Vagina (tissue), 2 donors: ENCODE measurements at regions not wholly inside any gene's neighbourhood (a gene's known extent, or its start where the extent isn't known, plus 50 kb on each side); places are given as distances from the start of the nearest gene placed in this dataset.

Experiments used
- DNase-seq, 2 donors: peaks; one replicate each; pipeline ENCODE4 v3.0.0-alpha.2; 2017; ENCODE audit errors: extremely low spot score in 2 of 2
- H3K27ac ChIP-seq: fragments of 200-600 bp; sonication (generic); one replicate; pipeline ENCODE4 v1.5.1; 2019
- H3K27me3 ChIP-seq: fragments of 200-600 bp; sonication (generic); one replicate; pipeline ENCODE4 v1.5.1; 2019
- H3K36me3 ChIP-seq, 2 donors: fragments of 200-600 bp; sonication (generic); one replicate each; pipeline ENCODE4 v1.5.1; 2017 to 2019
- H3K4me1 ChIP-seq: fragments of 200-600 bp; sonication (generic); one replicate; pipeline ENCODE4 v1.5.1; 2019
- H3K4me3 ChIP-seq, 2 donors: fragments of 200-600 bp; sonication (generic); 1 replicate in 1 of 2; 2 replicates in 1 of 2; pipeline ENCODE4 v1.5.1; 2016 to 2019
- H3K9me3 ChIP-seq: fragments of 200-600 bp; sonication (generic); one replicate; pipeline ENCODE4 v1.5.1; 2019
- POLR2A ChIP-seq, 2 donors: fragments of 450-650 bp; IDR thresholded peaks; one replicate each; pipeline ENCODE4 v1.6.1; 2017; ENCODE audit warnings: antibody characterized with exemption in 2 of 2, mild to moderate bottlenecking in 2 of 2, moderate library complexity in 2 of 2
- POLR2AphosphoS5 ChIP-seq, 2 donors: sonication (generic); formaldehyde crosslinking; IDR thresholded peaks; one replicate each; pipeline ENCODE4 v1.9.0; 2017; ENCODE audit warnings: antibody characterized with exemption in 2 of 2, mild to moderate bottlenecking in 2 of 2, low read depth in 1 of 2; ENCODE audit not compliant: insufficient read depth in 1 of 2
- intact Hi-C: fragments of 100-400 bp; cut with DNase I; formaldehyde crosslinking; loops from one replicate; pipeline ENCODE4 v1.15.1; 2023
- TF ChIP-seq, protein P1 (sequence below), 3 experiments: fragments of 450-650 bp in 2 of 3; fragments of 200-600 bp in 1 of 3; sonication (generic) in 1 of 3; IDR thresholded peaks; one replicate each; pipeline ENCODE4 v1.5.1; 2017 to 2019; ENCODE audit warnings: antibody characterized with exemption in 3 of 3, mild to moderate bottlenecking in 2 of 3, moderate library complexity in 2 of 3

DNA sequence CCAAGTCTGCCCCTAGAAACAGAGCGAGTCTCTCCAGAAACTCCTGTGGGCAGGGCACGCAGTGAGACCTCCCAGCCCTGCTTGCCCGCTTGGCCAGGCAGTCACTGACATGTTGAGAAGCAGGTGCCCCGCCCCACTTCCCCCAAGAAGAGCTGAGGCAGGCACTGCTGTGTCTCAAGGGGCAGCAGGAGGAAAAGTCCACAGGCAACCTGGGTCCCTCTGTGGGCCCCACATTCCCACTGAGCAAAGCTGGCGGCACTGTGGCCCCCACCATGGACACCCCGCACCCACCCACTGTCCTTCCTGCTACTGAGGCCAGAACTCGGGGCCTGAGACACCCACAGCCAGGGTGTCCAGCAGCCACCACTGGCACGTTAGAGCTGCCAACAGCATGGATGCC is 137.3 kb upstream of the NKX1-1 start:
- Histone ChIP-seq H3K4me1 (peaks cover 7% of the 10 kb centered on the region), H3K36me3 (no peaks in the 10 kb centered on the region), H3K27me3 (no peaks in the 10 kb centered on the region), H3K4me3 (no peak overlapping the region), H3K9me3 (no peaks in the 10 kb centered on the region), H3K27ac (no peak overlapping the region)
- intact Hi-C loops: no loop called here
- TF ChIP-seq POLR2AphosphoS5 (IDR thresholded peaks at IDR 0.05; ENCODE audit: insufficient read depth in 1 of 2, low read depth in 1 of 2) (no peak), POLR2A (IDR thresholded peaks at IDR 0.05) (no peak)
- TF ChIP-seq, protein P1, sequence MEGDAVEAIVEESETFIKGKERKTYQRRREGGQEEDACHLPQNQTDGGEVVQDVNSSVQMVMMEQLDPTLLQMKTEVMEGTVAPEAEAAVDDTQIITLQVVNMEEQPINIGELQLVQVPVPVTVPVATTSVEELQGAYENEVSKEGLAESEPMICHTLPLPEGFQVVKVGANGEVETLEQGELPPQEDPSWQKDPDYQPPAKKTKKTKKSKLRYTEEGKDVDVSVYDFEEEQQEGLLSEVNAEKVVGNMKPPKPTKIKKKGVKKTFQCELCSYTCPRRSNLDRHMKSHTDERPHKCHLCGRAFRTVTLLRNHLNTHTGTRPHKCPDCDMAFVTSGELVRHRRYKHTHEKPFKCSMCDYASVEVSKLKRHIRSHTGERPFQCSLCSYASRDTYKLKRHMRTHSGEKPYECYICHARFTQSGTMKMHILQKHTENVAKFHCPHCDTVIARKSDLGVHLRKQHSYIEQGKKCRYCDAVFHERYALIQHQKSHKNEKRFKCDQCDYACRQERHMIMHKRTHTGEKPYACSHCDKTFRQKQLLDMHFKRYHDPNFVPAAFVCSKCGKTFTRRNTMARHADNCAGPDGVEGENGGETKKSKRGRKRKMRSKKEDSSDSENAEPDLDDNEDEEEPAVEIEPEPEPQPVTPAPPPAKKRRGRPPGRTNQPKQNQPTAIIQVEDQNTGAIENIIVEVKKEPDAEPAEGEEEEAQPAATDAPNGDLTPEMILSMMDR (IDR thresholded peaks at IDR 0.05): no peak
- DNase-seq: no peak

GRCh38 chr4:1542516-1543320 is 136.5 kb upstream of the NKX1-1 start:
- no peak overlapping the region for H3K27ac ChIP-seq
- DNase-seq: no peak
- intact Hi-C loops: no loop called here
- H3K4me3 ChIP-seq: no peak overlapping the region
- H3K27me3 ChIP-seq: no peaks in the 10 kb centered on the region
- peaks cover 4% of the 10 kb centered on the region for H3K4me1 ChIP-seq
- no peaks in the 10 kb centered on the region for H3K9me3 ChIP-seq
- TF ChIP-seq, protein P1 (IDR thresholded peaks at IDR 0.05): no peak
- TF ChIP-seq POLR2AphosphoS5 (IDR thresholded peaks at IDR 0.05; ENCODE audit: insufficient read depth in 1 of 2, low read depth in 1 of 2): no peak
- no peak for TF ChIP-seq POLR2A (IDR thresholded peaks at IDR 0.05)
- H3K36me3 ChIP-seq: no peaks in the 10 kb centered on the region

GRCh38 chr4:1542226-1542490 is 135.9 kb upstream of the NKX1-1 start:
- intact Hi-C loops: no loop called here
- H3K27ac ChIP-seq: no peak overlapping the region
- no peaks in the 10 kb centered on the region for H3K27me3 ChIP-seq

GRCh38 chr4:1541449-1542225 is 135.4 kb upstream of the NKX1-1 start:
- Histone ChIP-seq H3K4me1 (peaks cover 4% of the 10 kb centered on the region), H3K36me3 (no peaks in the 10 kb centered on the region), H3K9me3 (no peaks in the 10 kb centered on the region), H3K27me3 (no peaks in the 10 kb centered on the region), H3K27ac (no peak overlapping the region), H3K4me3 (no peak overlapping the region)
- TF ChIP-seq POLR2A (IDR thresholded peaks at IDR 0.05): no peak
- TF ChIP-seq, protein P1 (IDR thresholded peaks at IDR 0.05): no peak
- DNase-seq: no peak
- intact Hi-C loops: no loop called here

More at GRCh38 chr4:1542226-1542490, 135.9 kb upstream of the NKX1-1 start:
- no peak overlapping the region for H3K4me3 ChIP-seq
- H3K4me1 ChIP-seq: peaks cover 4% of the 10 kb centered on the region
- TF ChIP-seq POLR2A (IDR thresholded peaks at IDR 0.05) (no peak), POLR2AphosphoS5 (IDR thresholded peaks at IDR 0.05; ENCODE audit: insufficient read depth in 1 of 2, low read depth in 1 of 2) (no peak)
- TF ChIP-seq, protein P1 (IDR thresholded peaks at IDR 0.05): no peak
- H3K36me3 ChIP-seq: no peaks in the 10 kb centered on the region
- no peak for DNase-seq
- H3K9me3 ChIP-seq: no peaks in the 10 kb centered on the region
